Right atrium auricular region (tissue), 2 donors: ENCODE measurements at regions not wholly inside any gene's neighbourhood (a gene's known extent, or its start where the extent isn't known, plus 50 kb on each side); places are given as distances from the start of the nearest gene placed in this dataset.

ENCODE experiments used
- DNase-seq: peaks from one replicate; pipeline ENCODE4 v3.0.0-alpha.2; 2019; ENCODE audit warnings: low spot score
- H3K27ac ChIP-seq, 2 donors: fragments of 200-600 bp; sonication (generic); 1 replicate in 1 of 2; 2 replicates in 1 of 2; pipeline ENCODE4 v1.5.1; 2016 to 2019
- H3K27me3 ChIP-seq, 2 donors: fragments of 200-600 bp; sonication (generic); one replicate each; pipeline versions ENCODE4 v1.5.1 to v1.6.0; 2017 to 2019
- H3K36me3 ChIP-seq: fragments of 200-600 bp; sonication (generic); one replicate; pipeline ENCODE4 v1.5.1; 2016
- H3K4me1 ChIP-seq, 2 donors: fragments of 200-600 bp; sonication (generic); one replicate each; pipeline versions ENCODE4 v1.5.1 to v1.6.0; 2017 to 2019
- H3K4me3 ChIP-seq, 2 donors: fragments of 200-600 bp; sonication (generic); 1 replicate in 1 of 2; 2 replicates in 1 of 2; pipeline ENCODE4 v1.5.1; 2017 to 2019; ENCODE audit warnings: mild to moderate bottlenecking in 1 of 2, moderate library complexity in 1 of 2
- H3K9me3 ChIP-seq, 2 donors: fragments of 200-600 bp; sonication (generic); one replicate each; pipeline ENCODE4 v1.5.1; 2019
- TF ChIP-seq, protein P1 (sequence below), 2 donors: fragments of 200-600 bp; sonication (generic); IDR thresholded peaks; one replicate each; pipeline ENCODE4 v1.5.1; 2019; ENCODE audit warnings: antibody characterized with exemption in 2 of 2

DNA sequence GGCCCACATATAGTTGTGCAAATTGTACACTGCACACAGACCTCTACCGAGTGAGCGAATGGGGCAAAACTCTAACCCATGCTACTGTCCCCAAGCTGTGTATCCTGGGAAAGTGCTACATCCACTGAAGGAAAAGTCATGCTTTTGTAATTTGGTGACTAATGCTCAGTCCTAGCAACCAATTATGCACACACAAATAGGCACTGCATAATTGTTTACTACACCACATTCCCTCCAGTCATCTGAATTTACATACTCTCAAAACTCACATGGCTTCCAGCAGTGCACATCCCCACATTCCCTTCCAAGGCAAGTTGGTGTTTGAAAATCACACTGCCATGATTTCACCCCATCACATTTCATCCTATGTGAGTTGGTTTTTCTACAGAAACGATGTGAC is 125.9 kb upstream of the OSMR start:
- TF ChIP-seq, protein P1, sequence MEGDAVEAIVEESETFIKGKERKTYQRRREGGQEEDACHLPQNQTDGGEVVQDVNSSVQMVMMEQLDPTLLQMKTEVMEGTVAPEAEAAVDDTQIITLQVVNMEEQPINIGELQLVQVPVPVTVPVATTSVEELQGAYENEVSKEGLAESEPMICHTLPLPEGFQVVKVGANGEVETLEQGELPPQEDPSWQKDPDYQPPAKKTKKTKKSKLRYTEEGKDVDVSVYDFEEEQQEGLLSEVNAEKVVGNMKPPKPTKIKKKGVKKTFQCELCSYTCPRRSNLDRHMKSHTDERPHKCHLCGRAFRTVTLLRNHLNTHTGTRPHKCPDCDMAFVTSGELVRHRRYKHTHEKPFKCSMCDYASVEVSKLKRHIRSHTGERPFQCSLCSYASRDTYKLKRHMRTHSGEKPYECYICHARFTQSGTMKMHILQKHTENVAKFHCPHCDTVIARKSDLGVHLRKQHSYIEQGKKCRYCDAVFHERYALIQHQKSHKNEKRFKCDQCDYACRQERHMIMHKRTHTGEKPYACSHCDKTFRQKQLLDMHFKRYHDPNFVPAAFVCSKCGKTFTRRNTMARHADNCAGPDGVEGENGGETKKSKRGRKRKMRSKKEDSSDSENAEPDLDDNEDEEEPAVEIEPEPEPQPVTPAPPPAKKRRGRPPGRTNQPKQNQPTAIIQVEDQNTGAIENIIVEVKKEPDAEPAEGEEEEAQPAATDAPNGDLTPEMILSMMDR (IDR thresholded peaks at IDR 0.05), result no peak
- Histone ChIP-seq H3K27me3 (no peaks in the 10 kb centered on the region), H3K9me3 (no peaks in the 10 kb centered on the region), H3K4me3 (no peak overlapping the region), H3K4me1 (peaks cover 0 to 20% of the 10 kb centered on the region in 2 donors), H3K27ac (no peak overlapping the region), H3K36me3 (no peaks in the 10 kb centered on the region)
- no peak for DNase-seq

DNA sequence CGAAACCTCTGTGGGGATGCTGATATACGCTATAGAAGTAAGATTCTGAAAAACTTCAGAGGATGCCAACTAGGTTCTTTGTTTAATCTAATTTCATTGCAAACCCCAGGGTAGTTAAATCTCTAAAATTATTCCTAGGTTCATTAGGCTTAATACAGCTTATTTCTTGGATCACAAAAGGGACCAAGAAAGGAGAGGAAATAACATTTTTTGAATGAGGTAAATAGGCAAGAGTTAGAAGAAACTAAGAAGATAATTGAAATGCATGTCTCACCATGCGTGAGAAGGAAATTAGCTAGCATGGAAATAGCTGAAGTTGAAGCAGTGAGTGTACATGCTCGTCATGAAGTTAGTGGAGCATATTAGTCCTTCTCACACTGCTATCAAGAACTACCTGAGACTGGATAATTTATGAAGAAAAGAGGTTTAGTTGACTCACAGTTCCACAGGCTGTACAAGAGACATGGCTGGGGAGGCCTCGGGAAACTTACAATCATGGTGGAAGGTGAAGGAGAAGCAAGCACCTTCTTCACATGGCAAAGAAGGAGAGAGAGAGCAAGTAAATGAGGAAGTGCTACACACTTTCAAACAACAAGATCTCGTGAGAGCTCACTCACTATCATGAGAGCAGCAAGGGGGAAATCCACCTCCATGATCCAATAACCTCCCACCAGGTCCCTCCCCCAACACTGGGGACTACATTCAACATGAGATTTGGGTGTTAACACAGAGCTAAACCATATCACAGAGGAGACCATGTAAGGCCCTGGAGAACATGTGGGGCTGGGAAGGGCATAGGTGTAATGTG is 125.1 kb upstream of the OSMR start:
- no peak overlapping the region for H3K4me3 ChIP-seq
- TF ChIP-seq, protein P1 (IDR thresholded peaks at IDR 0.05), result no peak
- DNase-seq, result no peak

DNA sequence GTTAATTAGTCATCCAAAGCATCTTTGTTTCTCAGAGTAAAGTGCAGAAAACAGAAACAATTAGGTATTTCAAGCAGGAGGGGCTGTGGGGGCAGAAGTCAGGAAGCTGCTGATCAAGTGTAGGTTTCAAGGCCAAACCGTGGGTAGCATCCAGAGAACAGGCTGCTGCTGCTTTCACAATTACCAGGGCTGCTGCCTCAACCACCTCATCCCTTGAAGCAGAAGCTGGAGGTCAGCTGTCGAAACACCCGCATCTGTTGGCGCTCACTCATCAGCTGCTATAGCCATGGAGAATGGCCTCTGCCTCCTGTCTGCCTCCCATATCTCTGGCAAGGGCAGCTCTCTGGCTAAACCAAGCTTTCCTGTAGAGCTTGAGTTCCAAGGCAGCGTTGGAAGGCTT is 122.9 kb upstream of the OSMR start:
- H3K4me3 ChIP-seq, result no peak overlapping the region
- no peaks in the 10 kb centered on the region for H3K9me3 ChIP-seq
- TF ChIP-seq, protein P1 (IDR thresholded peaks at IDR 0.05), result no peak
- H3K27me3 ChIP-seq, result no peaks in the 10 kb centered on the region
- H3K36me3 ChIP-seq, result no peaks in the 10 kb centered on the region
- H3K27ac ChIP-seq, result no peak overlapping the region
- DNase-seq, result no peak
- peaks cover 0 to 20% of the 10 kb centered on the region in 2 donors for H3K4me1 ChIP-seq

More for the DNA sequence above, 125.1 kb upstream of the OSMR start:
- Histone ChIP-seq H3K27me3 (no peaks in the 10 kb centered on the region), H3K4me1 (peaks cover 0 to 20% of the 10 kb centered on the region in 2 donors), H3K27ac (no peak overlapping the region), H3K9me3 (no peaks in the 10 kb centered on the region), H3K36me3 (no peaks in the 10 kb centered on the region)

DNA sequence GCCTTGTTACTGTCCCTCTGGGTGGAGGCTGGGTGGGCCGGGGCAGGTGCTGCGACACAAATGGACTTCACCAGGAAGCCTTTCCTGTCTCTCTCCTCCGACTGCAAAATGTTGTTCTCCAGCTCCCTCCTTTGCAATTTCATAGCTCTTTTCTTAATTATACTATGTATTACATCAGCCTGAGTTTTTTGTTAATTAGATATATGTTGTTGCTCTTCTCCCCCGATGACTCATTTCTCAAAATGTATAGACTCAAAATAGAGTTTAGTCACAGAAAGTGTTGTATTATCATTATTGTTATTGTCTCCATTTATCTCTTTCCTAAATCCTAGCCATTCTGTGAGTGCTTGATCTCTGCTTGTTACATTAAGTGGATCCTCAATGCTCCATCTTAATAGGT is 122.4 kb upstream of the OSMR start:
- DNase-seq, result no peak
- Histone ChIP-seq H3K4me1 (peaks cover 0 to 16% of the 10 kb centered on the region in 2 donors), H3K36me3 (no peaks in the 10 kb centered on the region)

DNA sequence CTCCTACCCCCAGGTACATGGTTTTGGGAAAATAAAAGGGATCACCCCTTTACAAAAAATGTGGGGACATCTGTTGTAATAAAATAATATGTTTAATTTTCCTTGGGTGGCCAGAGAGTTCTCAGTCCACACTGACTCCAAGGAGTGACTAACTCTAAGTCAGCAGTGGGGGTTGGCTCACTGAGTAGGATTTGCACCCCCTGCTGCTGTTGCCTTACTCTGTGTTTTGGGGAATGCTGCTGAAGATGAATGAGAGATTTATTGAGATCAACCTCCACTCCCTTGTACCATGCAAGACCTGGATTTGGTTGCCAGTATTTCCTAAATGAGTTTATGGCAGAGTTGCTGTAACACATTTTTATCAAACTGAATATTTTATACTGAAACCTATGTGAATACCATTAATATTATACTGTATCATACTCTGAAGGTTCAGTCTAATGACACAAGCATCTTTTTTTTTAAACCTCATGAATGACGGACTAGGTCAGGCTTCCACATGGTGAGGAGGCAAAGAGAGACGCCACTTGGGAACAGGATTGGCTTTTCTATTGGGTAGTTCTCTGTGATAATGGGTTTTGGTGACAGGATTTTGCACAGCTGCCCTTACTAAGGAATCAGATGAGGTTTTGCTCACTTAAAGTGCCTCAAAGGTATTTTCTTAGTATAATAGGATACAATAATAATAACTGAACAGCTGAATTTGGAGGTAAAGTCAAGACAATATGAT is 121.3 kb upstream of the OSMR start:
- peaks cover 0 to 6% of the 10 kb centered on the region in 2 donors for H3K4me1 ChIP-seq
- H3K9me3 ChIP-seq, result no peaks in the 10 kb centered on the region
- no peak for DNase-seq
- no peak overlapping the region for H3K27ac ChIP-seq
- H3K27me3 ChIP-seq, result no peaks in the 10 kb centered on the region
- H3K36me3 ChIP-seq, result no peaks in the 10 kb centered on the region
- H3K4me3 ChIP-seq, result no peak overlapping the region
- TF ChIP-seq, protein P1 (IDR thresholded peaks at IDR 0.05), result no peak

More for the DNA sequence above, 122.4 kb upstream of the OSMR start:
- Histone ChIP-seq H3K4me3 (no peak overlapping the region), H3K27ac (no peak overlapping the region), H3K27me3 (no peaks in the 10 kb centered on the region), H3K9me3 (no peaks in the 10 kb centered on the region)
- TF ChIP-seq, protein P1 (IDR thresholded peaks at IDR 0.05), result no peak
